Occipital lobe (tissue), 1 donor: ENCODE measurements at regions not wholly inside any gene's neighbourhood (a gene's known extent, or its start where the extent isn't known, plus 50 kb on each side); places are given as distances from the start of the nearest gene placed in this dataset.
"Not testable (repeated sequence)": the region's sequence is repeated elsewhere in the genome, so short reads cannot be mapped to it uniquely, and the experiment has no call there.

Source experiments
- DNase-seq: peaks from one replicate; lab custom pipeline; 2025; lab: John Stamatoyannopoulos, UW

GRCh38 chr20:19834287-19834686 is 76.2 kb downstream of the RIN2 start:
- no peak for DNase-seq

GRCh38 chr20:19834783-19835182 is 76.7 kb downstream of the RIN2 start:
- DNase-seq: no peak

DNA sequence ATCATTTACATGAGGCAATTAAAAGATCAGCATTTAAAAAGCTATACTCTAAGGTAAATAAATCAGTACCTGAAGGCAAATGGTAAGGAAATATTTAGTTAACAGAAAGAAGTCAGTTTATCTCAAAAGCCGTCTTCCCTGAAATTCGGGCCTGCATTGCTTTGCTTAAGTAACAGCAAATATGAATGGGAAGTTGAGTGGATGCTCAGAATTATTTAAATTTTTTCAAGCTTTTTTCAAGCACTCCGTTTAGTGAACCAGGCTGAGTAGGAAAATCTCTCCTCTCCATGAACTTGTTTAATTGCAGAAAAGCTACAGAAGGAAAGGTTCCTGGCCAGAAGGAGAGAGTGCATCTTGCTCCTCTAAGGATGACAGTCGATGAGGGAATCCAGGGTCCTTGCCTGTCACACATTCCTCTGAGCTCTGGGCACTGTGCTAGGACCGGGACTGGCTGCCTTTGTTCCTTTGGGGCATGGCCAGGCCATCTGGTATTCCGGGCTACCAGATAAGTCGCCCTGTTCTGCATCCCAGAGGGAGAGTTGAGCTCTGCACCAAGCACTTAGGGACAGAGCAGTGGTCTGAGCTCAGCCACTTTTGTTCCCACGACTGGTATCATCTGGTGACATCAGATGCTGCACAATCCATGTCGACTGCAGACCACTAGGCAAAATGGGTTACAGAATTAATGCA is 77.6 kb downstream of the RIN2 start:
- peak; percentile 53 for DNase-seq

GRCh38 chr20:19838468-19838867 is 80.4 kb downstream of the RIN2 start:
- DNase-seq: no peak

GRCh38 chr20:19839053-19839452 is 81.0 kb downstream of the RIN2 start:
- no peak for DNase-seq

- no peak for DNase-seq
Measured at GRCh38 chr20:19840111-19840710, 82.2 kb downstream of the RIN2 start.

- no peak for DNase-seq
Measured at GRCh38 chr20:19841740-19842139, 83.7 kb downstream of the RIN2 start.

DNA sequence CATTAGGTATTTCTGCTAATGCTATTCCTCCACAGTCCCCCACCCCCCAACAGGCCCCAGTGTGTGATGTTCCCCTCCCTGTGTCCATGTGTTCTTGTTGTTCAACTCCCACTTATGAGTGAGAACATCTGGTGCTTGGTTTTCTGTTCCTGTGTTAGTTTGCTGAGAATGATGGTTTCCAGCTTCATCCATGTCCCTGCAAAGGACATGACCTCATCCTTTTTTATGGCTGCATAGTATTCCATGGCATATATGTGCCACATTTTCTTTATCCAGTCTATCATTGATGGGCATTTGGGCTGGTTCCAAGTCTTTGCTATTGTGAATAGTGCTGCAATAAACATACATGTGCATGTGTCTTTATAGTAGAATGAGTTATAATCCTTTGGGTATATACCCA is 86.8 kb downstream of the RIN2 start:
- DNase-seq: not testable (repeated sequence)

DNA sequence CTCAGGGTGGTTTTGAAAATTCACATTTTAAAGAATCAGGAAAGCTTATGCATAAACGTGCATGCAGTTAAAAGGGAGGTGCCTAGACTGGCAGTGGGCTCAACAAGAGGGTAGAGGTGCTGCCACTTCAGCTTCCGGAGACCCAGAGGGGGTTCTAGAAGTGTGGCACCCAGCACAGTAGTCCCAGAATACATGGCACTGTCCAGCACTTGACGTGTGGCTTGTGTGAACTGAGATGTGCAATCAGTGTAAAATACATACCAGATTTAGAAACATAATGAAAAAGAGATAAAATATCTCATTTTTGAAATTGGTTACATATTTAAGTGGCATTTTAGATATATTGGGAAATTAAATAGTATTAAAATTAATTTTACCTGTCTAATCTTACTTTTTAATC is 89.3 kb downstream of the RIN2 start:
- DNase-seq: no peak

DNA sequence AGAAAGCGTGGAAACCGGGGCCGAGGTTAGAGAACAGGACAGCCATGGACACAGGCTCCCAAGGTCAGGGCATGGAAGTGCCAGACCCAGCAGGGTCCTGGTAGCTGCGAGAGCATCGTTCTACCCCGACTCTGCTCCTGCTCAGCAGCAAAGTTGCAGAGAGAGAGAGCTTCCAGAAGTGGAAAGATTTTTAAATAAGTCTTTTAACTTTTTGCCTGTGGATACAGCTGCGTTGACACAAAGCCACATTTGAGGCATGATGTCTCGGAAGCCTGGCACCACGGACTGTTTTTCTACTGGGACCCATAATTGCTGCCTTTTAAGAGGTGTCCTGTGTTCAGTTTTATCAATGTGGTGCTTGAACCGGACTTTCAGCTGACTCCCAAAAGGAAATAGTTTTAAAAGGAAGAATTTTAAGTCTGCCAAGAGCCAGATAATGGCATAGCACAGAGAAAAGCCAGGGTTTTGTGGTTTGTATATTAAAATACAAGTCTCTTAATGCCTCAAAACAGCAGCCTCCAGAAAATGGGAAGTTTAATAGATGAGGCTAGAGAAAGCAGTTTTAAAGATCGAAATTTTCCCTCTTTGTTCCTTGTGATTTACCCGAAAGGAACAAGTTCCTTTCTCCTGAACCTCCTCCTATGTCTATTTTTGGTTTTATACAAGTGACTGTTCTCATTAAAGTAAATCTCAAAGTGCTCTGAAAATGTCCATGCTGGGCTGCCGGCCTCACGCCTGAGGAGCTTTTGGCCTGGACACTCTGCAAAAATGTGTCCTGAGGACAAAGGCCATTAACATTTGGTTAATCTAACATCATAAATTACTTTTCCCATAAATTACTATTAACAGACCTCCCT is 91.5 kb downstream of the RIN2 start:
- DNase-seq: peak; percentile 18

DNA sequence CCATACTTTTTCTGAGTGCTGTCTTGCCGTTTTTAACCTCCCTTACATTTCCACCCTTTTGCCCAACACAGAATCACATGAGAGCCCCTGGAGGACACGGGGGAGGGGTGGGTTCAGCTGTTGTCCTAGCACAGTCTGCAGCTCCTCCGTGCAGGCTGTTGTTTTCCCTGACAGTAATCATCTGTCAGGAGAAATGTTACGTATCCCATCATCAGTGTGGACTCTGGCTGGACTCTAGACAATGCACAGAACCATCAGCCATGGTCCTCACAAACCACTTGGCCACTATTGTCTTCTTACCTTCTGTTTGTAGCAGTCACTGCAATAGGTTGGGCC is 92.1 kb downstream of the RIN2 start:
- DNase-seq: no peak

DNA sequence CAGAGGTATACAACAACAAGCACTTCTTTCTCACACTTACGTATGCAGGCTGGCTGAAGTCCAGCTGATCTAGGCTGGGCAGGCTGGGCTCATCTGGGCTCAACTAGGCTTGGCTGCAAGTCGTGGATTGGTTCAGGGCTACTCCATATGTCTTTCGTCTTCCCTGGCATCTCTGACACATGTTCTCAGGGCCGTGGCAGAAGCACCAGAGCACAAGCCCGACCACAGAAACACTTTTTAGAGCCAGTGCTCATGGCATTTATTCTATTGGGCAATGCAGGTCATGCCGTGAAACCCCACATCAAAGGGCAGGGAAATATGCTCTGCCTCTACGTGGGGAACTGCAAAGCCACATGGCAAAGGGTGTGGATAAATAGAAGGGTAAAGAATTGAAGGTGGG is 93.8 kb downstream of the RIN2 start:
- DNase-seq: no peak

GRCh38 chr20:19855416-19855815 is 97.4 kb downstream of the RIN2 start:
- DNase-seq: no peak

- no peak for DNase-seq
Measured at GRCh38 chr20:19858466-19859371, 100.7 kb downstream of the RIN2 start.

GRCh38 chr20:19859444-19859843 is 101.4 kb downstream of the RIN2 start:
- no peak for DNase-seq

DNA sequence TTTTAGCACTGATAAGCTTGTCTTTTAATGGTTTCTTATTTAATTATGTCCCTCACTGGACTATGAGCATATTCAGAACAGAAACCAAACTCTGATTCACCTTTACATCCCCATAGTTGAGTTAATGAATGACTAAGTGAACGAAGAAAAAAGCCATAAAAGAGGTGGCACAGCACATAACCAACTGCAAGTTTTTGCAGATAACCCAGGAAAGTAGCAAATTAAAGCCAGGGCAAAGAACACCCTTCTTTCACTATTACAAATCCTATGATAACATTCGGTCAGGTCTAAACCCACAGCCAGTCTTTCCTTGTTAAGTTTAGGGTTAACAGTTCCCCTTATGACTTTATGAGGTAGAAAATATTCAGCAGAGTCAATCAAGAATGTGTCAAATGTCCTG is 102.7 kb downstream of the RIN2 start:
- DNase-seq: no peak

DNA sequence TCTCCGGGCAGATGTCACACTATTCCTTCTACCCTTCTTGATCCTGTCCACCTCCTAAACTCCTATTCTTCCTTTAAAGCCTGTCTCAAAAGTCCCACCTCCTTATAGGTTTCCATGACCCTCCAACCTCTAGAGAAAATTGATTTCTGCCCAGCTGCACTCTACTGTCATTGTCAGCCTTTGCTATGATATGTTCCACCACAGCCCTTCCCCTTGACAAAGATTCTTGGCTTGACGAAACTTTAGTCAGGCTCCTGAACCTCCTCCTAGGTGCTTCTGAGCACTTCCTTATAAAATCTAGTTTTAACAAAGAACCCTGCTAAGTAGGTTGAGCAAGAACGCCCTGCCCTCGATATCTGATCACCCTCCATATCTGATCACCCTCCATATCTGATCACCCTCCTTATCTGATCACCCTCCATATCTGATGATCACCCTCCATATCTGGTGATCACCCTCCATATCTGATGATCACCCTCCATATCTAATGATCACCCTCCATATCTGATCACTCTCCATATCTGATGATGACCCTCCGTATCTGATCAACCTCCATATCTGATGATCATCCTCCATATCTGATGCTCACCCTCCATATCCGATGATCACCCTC is 103.2 kb downstream of the RIN2 start:
- DNase-seq: no peak

- DNase-seq: no peak
Measured at GRCh38 chr20:19864130-19864529, 106.1 kb downstream of the RIN2 start.

DNA sequence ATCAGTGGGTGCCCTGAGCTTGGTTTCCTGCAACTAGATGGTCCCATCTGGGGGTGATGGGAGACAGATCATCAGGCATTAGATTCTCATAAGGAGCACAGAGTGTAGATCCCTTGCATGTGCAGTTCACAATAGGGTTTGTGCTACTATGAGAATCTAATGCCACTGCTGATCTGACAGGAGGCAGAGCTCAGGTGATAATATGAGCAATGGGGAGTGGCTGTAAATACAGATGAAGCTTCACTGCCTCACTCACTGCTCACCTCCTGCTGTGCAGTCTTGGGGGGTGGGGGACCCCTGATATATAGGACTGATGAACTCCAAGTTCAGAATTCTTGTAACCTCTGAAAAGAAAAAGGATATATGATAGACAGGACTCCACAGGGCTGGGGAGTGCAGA is 108.0 kb downstream of the RIN2 start:
- no peak for DNase-seq

- DNase-seq: no peak
Measured at GRCh38 chr20:19867074-19867473, 109.0 kb downstream of the RIN2 start.

- DNase-seq: no peak
Measured at GRCh38 chr20:19867940-19868371, 109.9 kb downstream of the RIN2 start.
